ENCODE measurements at regions not wholly inside any gene's neighbourhood (a gene's known extent, or its start where the extent isn't known, plus 50 kb on each side); places are given as distances from the start of the nearest gene placed in this dataset.
A peak's percentile ranks its signal among the peaks of the same experiment; 100 is the strongest.
"Not testable (repeated sequence)": the region's sequence is repeated elsewhere in the genome, so short reads cannot be mapped to it uniquely, and the experiment has no call there.

DNA sequence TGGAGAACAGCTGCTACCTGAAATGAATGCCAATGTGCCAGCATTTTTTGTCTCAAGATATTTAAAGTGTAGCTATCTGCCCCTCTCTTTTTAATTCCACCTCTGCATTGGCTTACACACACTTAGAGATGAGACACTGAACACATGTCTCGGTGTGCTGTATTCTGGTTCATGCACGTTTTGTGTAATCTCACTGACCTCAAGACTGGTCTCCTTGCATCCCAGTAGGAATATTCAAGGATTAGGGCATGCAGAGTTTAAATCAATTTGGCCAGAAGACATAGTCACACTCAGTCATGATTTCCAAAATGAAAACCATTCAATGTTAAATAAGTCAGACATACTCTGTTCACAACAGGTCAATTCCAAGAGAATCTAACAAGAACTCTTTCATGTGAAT, 561.8 kb upstream of the TUSC1 start:
- DNase-seq (ENCODE audit: low spot score), result no peak

DNA sequence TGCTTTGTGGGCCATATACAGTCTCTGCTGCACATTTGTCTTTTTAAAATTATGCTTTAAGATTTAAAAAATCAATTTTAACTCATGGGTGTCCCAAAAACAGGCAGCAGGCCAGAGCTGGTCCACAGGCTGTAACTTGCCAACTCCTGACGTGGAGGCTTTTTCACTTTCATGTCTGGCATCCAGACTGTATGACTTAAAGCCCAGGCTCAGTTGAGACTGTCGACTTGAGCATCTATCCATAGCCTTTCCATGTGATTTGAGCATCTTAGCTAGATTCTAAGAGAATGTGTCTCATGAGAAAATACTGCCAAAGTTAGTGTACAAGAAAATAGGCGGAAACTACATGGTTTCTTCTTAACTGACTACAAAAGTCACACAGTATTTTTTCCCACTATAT, 559.0 kb upstream of the TUSC1 start:
- DNase-seq (ENCODE audit: low spot score), result no peak

DNA sequence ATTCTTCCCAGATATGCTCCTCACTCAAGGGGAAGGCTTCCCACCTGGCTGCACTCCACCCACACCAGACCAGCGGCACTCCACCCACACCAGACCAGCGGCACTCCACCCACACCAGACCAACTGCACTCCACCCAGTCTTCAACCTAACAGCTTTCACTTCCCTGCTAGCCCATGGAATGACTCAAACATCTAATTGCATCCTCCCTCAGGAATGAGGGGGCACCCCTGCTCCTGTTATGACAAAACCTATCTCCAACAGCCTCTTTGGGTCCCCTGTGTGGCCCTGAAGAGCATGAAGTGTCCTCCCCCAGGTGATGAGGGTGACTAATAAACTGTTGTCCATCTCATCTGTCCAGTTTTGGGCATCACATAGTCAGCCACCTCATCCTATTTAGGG, 556.6 kb upstream of the TUSC1 start:
- no peak for DNase-seq (ENCODE audit: low spot score)

GRCh38 chr9:26231391-26231790, 553.1 kb upstream of the TUSC1 start:
- no peak for DNase-seq (ENCODE audit: low spot score)

GRCh38 chr9:26229324-26230054, 551.2 kb upstream of the TUSC1 start:
- no peak for DNase-seq (ENCODE audit: low spot score)

DNA sequence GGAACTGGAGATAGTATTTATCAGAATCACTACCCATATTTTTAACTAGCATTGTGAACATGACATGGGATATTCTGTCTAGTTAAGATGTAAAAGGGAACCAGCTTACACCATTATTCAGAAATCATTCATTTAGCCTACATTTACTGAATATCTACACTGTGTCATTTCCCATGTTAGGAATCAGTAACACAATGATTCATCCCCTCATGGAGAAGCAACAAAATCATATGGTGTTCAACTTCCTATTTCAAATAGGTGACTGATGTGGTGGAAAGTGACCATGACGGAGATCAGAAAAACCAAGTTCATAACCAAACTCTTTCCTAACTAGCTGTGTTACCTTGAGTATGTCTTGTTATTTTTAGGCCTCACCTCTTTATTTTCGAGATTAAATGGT, 550.0 kb upstream of the TUSC1 start:
- no peak for DNase-seq (ENCODE audit: low spot score)

- no peak for DNase-seq (ENCODE audit: low spot score)
Measured at GRCh38 chr9:26221290-26221689, 543.0 kb upstream of the TUSC1 start.

- no peak for DNase-seq (ENCODE audit: low spot score)
Measured at GRCh38 chr9:26220367-26220766, 542.1 kb upstream of the TUSC1 start.

DNA sequence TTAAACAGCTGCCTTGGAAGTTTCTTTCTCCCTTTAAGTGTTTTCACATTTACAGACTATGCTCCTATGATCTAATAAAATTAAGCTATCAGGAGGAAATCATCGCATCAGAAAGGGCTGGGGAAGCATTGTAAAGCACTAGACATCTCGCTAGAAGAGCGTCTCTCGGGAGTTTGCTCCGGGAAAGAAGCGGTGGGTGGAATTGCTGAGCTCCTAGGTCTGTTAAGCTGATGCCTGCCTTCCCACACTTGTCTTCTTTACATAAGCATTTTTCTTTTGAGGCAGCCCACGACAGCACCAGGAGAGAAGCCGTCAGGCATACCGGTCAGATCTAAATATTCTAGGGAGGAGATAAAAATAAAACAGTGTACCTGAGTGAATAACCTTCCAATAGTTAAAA, 541.7 kb upstream of the TUSC1 start:
- DNase-seq (ENCODE audit: low spot score), result no peak

GRCh38 chr9:26216702-26217101, 538.5 kb upstream of the TUSC1 start:
- no peak for DNase-seq (ENCODE audit: low spot score)

- DNase-seq (ENCODE audit: low spot score), result not testable (repeated sequence)
Measured at GRCh38 chr9:26214713-26215444, 536.6 kb upstream of the TUSC1 start.

GRCh38 chr9:26210338-26210851, 532.2 kb upstream of the TUSC1 start:
- peak; percentile 41 for DNase-seq (ENCODE audit: low spot score)

- no peak for DNase-seq (ENCODE audit: low spot score)
Measured at GRCh38 chr9:26205261-26205660, 527.0 kb upstream of the TUSC1 start.

GRCh38 chr9:26193237-26193636, 515.0 kb upstream of the TUSC1 start:
- DNase-seq (ENCODE audit: low spot score), result no peak

DNA sequence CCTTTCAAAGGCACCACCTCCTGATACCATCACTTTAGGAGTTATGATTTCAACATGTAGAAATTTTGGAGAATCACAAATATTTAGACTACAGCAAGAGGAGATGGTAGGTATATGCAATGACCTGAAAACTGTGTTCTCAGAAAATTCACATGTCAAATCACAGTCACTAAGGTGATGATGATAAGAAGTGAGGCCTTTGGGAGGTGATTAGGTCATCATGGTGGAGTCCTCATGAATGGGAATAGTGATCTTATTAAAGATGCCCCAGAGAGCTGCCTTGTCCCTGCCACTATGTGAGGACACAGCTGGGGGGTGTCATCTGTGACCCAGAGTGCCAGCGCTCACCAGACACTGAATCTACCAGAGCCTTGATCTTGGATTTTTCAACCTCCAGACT, 513.5 kb upstream of the TUSC1 start:
- DNase-seq (ENCODE audit: low spot score), result no peak

DNA sequence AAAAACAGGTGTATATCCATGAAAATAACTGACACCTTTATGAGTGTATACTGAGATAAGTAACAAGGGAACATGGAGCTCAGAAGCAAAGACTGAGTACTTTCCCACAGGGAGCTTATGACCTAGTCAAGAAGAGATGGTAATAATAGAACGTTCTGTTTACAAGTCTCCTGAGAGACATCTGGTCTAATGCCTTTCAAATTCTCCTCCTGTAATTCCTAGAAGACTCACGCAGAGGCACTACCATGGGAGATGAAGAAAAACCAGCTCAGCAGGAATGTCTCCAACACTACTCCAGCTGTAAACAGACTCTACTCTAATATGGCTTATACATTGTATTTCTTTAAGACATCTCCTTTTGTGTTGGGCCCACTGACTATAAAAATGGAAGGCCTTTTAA, 503.6 kb upstream of the TUSC1 start:
- no peak for DNase-seq (ENCODE audit: low spot score)

- no peak for DNase-seq (ENCODE audit: low spot score)
Measured at GRCh38 chr9:26176628-26177027, 498.4 kb upstream of the TUSC1 start.

- peak; percentile 55 for DNase-seq (ENCODE audit: low spot score)
Measured at GRCh38 chr9:26175264-26175663, 497.0 kb upstream of the TUSC1 start.

DNA sequence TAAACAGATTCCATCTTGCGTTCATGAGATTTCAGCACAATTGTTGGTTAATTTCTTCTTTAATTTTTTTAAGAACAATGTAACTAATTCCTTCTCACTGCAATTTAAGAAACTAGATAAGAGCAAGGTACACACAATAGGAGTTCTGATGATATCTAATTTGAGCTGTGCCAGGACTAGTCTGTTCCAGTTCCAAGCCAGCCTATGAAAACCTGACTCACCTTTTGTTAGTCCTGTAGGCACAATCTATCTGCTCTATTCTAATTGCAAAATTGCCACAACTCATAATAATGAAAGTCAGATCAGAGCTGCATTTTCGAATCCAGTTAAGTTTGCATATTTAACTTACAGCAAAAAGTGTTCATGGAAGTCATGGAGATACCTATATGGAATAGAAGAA, 494.1 kb upstream of the TUSC1 start:
- DNase-seq (ENCODE audit: low spot score), result no peak

DNA sequence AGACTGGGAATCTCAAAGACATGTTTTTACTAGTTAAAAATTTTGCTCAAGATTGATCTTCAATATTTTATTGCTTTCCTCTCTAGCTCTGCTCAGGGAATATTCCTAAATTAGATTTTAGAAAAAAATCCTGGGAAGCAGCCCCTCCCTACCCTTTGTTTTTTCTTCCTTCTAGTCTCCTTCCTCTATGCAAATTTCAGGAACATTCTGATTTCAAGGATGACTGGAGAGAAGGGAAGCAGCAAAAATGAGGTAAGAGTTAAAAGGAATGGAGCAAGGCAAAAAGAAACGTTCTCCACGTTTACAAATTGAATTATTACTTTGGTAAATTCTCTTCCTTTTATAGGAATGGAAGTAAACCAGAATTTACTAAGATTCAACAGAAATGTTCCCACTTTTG, 493.4 kb upstream of the TUSC1 start:
- no peak for DNase-seq (ENCODE audit: low spot score)

DNA sequence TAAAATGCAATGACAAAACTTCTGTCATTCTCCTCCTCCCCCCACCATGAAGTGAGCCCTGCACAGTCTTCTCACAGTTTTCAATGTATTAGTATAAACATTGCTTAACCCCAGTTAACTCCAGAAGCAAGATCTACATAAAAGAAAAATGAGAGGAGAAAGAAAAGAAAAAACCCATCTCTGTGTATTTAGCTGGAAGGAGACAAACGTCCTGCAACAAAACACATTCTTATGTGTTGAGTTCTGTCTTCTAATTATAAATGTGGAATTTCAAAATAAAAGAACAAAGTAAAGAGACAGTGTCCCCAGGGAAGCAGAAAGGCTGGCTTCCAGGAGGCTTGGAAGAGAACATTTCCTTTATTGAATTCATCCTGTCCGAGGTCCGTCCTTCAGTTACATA, 491.9 kb upstream of the TUSC1 start:
- DNase-seq (ENCODE audit: low spot score), result peak; percentile 43

DNA sequence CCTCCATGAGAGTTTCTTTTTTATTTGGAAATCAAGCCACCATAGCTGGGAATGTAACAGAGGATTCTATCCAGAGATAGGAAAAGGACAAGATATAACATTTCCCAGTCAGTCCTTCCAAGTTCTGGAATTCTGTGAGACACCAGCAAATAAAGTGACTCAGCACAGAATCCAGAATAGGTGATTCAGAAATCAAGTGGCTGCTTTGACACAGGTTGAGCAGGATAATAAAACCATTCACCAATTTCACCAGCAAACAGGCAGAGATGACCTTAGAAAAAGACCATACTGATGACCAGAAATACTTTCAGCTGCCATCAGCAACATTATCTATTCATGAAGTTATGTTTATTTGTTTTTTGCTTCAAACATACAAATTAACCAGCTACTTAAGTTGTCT, 491.5 kb upstream of the TUSC1 start:
- no peak for DNase-seq (ENCODE audit: low spot score)

GRCh38 chr9:26166537-26166936, 488.3 kb upstream of the TUSC1 start:
- DNase-seq (ENCODE audit: low spot score), result no peak

- DNase-seq (ENCODE audit: low spot score), result no peak
Measured at GRCh38 chr9:26165426-26165825, 487.2 kb upstream of the TUSC1 start.
